NCI-H345 (cell line): ENCODE measurements at regions not wholly inside any gene's neighbourhood (a gene's known extent, or its start where the extent isn't known, plus 50 kb on each side); places are given as distances from the start of the nearest gene placed in this dataset.

Experiments used
- DNase-seq: peaks from one replicate; lab custom pipeline; 2025; lab: John Stamatoyannopoulos, UW

- peak; percentile 95 for DNase-seq
Measured at GRCh38 chr13:106796280-106797047, 228.5 kb upstream of the ARGLU1 start.

GRCh38 chr13:106795847-106796246, 227.9 kb upstream of the ARGLU1 start:
- DNase-seq: no peak

- no peak for DNase-seq
Measured at GRCh38 chr13:106794117-106794516, 226.2 kb upstream of the ARGLU1 start.

GRCh38 chr13:106789911-106790310, 222.0 kb upstream of the ARGLU1 start:
- no peak for DNase-seq

GRCh38 chr13:106786006-106786563, 218.1 kb upstream of the ARGLU1 start:
- DNase-seq: no peak

GRCh38 chr13:106774621-106775020, 206.7 kb upstream of the ARGLU1 start:
- no peak for DNase-seq

- no peak for DNase-seq
Measured at GRCh38 chr13:106772006-106772601, 204.2 kb upstream of the ARGLU1 start.

- no peak for DNase-seq
Measured at GRCh38 chr13:106768991-106769390, 201.1 kb upstream of the ARGLU1 start.

- DNase-seq: no peak
Measured at GRCh38 chr13:106762708-106763107, 194.8 kb upstream of the ARGLU1 start.

GRCh38 chr13:106756446-106756845, 188.5 kb upstream of the ARGLU1 start:
- DNase-seq: no peak

GRCh38 chr13:106755542-106755941, 187.6 kb upstream of the ARGLU1 start:
- DNase-seq: no peak

GRCh38 chr13:106753251-106753650, 185.3 kb upstream of the ARGLU1 start:
- no peak for DNase-seq

- DNase-seq: no peak
Measured at GRCh38 chr13:106752584-106753170, 184.7 kb upstream of the ARGLU1 start.

GRCh38 chr13:106748785-106749184, 180.8 kb upstream of the ARGLU1 start:
- no peak for DNase-seq

GRCh38 chr13:106744516-106744915, 176.6 kb upstream of the ARGLU1 start:
- no peak for DNase-seq

GRCh38 chr13:106738186-106738678, 170.3 kb upstream of the ARGLU1 start:
- no peak for DNase-seq

GRCh38 chr13:106736941-106737340, 169.0 kb upstream of the ARGLU1 start:
- no peak for DNase-seq

- no peak for DNase-seq
Measured at GRCh38 chr13:106734198-106734597, 166.3 kb upstream of the ARGLU1 start.

- DNase-seq: no peak
Measured at GRCh38 chr13:106723036-106723435, 155.1 kb upstream of the ARGLU1 start.

GRCh38 chr13:106722620-106723019, 154.7 kb upstream of the ARGLU1 start:
- no peak for DNase-seq

- DNase-seq: no peak
Measured at GRCh38 chr13:106721599-106721998, 153.7 kb upstream of the ARGLU1 start.

GRCh38 chr13:106714271-106714982, 146.5 kb upstream of the ARGLU1 start:
- no peak for DNase-seq
